HEK293 (cell line): ENCODE measurements at regions not wholly inside any gene's neighbourhood (a gene's known extent, or its start where the extent isn't known, plus 50 kb on each side); places are given as distances from the start of the nearest gene placed in this dataset.

Experiments
- GLI4 ChIP-seq: fragments of 450-650 bp; formaldehyde crosslinking; IDR thresholded peaks from 2 replicates; pipeline ENCODE4 v1.5.1; 2016; ENCODE audit warnings: missing biosample characterization, missing genetic modification characterization
- KLF7 ChIP-seq: fragments of 450-650 bp; formaldehyde crosslinking; IDR thresholded peaks from 2 replicates; pipeline ENCODE4 v1.5.1; 2016; ENCODE audit warnings: missing biosample characterization, missing genetic modification characterization, borderline replicate concordance
- ZBTB17 ChIP-seq: fragments of 450-650 bp; formaldehyde crosslinking; IDR thresholded peaks from 2 replicates; pipeline ENCODE4 v1.5.1; 2016; ENCODE audit warnings: missing biosample characterization, missing genetic modification characterization
- ZNF112 ChIP-seq: fragments of 450-650 bp; formaldehyde crosslinking; IDR thresholded peaks from 2 replicates; pipeline ENCODE4 v1.5.0; 2017; ENCODE audit warnings: missing biosample characterization, missing genetic modification characterization
- ZNF121 ChIP-seq: fragments of 450-650 bp; formaldehyde crosslinking; IDR thresholded peaks from 2 replicates; pipeline ENCODE4 v1.5.1; 2016; ENCODE audit warnings: missing biosample characterization, missing genetic modification characterization
- ZNF184 ChIP-seq: fragments of 450-650 bp; IDR thresholded peaks from 2 replicates; pipeline ENCODE4 v1.5.1; 2018; ENCODE audit warnings: missing biosample characterization, mild to moderate bottlenecking, missing genetic modification characterization
- ZNF530 ChIP-seq: fragments of 450-650 bp; formaldehyde crosslinking; IDR thresholded peaks from 2 replicates; pipeline ENCODE4 v1.5.1; 2016; ENCODE audit warnings: low read depth, missing biosample characterization, missing genetic modification characterization
- TF ChIP-seq, protein P1 (sequence below): fragments of 450-650 bp; formaldehyde crosslinking; IDR thresholded peaks from 2 replicates; pipeline ENCODE4 v1.5.1; 2016; ENCODE audit warnings: missing biosample characterization, missing genetic modification characterization
- TF ChIP-seq, protein P2 (sequence below): fragments of 450-650 bp; formaldehyde crosslinking; IDR thresholded peaks from 2 replicates; pipeline ENCODE4 v1.5.1; 2017; ENCODE audit warnings: missing biosample characterization, missing genetic modification characterization

- TF ChIP-seq KLF7 (tag by site-specific recombination) (no peak), GLI4 (tag by site-specific recombination) (no peak), ZNF184 (tag by site-specific recombination) (no peak), ZNF121 (tag by site-specific recombination) (no peak), ZBTB17 (no peak), ZNF112 (tag by site-specific recombination) (no peak), ZNF530 (tag by site-specific recombination) (no peak)
- TF ChIP-seq, protein P1, sequence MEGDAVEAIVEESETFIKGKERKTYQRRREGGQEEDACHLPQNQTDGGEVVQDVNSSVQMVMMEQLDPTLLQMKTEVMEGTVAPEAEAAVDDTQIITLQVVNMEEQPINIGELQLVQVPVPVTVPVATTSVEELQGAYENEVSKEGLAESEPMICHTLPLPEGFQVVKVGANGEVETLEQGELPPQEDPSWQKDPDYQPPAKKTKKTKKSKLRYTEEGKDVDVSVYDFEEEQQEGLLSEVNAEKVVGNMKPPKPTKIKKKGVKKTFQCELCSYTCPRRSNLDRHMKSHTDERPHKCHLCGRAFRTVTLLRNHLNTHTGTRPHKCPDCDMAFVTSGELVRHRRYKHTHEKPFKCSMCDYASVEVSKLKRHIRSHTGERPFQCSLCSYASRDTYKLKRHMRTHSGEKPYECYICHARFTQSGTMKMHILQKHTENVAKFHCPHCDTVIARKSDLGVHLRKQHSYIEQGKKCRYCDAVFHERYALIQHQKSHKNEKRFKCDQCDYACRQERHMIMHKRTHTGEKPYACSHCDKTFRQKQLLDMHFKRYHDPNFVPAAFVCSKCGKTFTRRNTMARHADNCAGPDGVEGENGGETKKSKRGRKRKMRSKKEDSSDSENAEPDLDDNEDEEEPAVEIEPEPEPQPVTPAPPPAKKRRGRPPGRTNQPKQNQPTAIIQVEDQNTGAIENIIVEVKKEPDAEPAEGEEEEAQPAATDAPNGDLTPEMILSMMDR (tag by site-specific recombination), result no peak
- TF ChIP-seq, protein P2, sequence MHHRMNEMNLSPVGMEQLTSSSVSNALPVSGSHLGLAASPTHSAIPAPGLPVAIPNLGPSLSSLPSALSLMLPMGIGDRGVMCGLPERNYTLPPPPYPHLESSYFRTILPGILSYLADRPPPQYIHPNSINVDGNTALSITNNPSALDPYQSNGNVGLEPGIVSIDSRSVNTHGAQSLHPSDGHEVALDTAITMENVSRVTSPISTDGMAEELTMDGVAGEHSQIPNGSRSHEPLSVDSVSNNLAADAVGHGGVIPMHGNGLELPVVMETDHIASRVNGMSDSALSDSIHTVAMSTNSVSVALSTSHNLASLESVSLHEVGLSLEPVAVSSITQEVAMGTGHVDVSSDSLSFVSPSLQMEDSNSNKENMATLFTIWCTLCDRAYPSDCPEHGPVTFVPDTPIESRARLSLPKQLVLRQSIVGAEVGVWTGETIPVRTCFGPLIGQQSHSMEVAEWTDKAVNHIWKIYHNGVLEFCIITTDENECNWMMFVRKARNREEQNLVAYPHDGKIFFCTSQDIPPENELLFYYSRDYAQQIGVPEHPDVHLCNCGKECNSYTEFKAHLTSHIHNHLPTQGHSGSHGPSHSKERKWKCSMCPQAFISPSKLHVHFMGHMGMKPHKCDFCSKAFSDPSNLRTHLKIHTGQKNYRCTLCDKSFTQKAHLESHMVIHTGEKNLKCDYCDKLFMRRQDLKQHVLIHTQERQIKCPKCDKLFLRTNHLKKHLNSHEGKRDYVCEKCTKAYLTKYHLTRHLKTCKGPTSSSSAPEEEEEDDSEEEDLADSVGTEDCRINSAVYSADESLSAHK, result no peak
Measured at GRCh38 chr4:54553001-54553400, 104.8 kb upstream of the KIT start.
